ENCODE measurements at regions not wholly inside any gene's neighbourhood (a gene's known extent, or its start where the extent isn't known, plus 50 kb on each side); places are given as distances from the start of the nearest gene placed in this dataset.

- TF ChIP-seq CTCF (IDR thresholded peaks at IDR 0.05), result no peak
Measured at GRCh38 chr12:76208129-76208528, 123.6 kb upstream of the NAP1L1 start.

GRCh38 chr12:76206677-76207072, 122.2 kb upstream of the NAP1L1 start:
- TF ChIP-seq CTCF (IDR thresholded peaks at IDR 0.05), result no peak

GRCh38 chr12:76206039-76206676, 121.7 kb upstream of the NAP1L1 start:
- no peak for TF ChIP-seq CTCF (IDR thresholded peaks at IDR 0.05)

- no peak for TF ChIP-seq CTCF (IDR thresholded peaks at IDR 0.05)
Measured at GRCh38 chr12:76202621-76203020, 118.1 kb upstream of the NAP1L1 start.

GRCh38 chr12:76201758-76202157, 117.3 kb upstream of the NAP1L1 start:
- TF ChIP-seq CTCF (IDR thresholded peaks at IDR 0.05), result no peak

- TF ChIP-seq CTCF (IDR thresholded peaks at IDR 0.05), result no peak
Measured at GRCh38 chr12:76201316-76201715, 116.8 kb upstream of the NAP1L1 start.

- TF ChIP-seq CTCF (IDR thresholded peaks at IDR 0.05), result no peak
Measured at GRCh38 chr12:76199808-76200207, 115.3 kb upstream of the NAP1L1 start.

GRCh38 chr12:76198839-76199238, 114.4 kb upstream of the NAP1L1 start:
- no peak for TF ChIP-seq CTCF (IDR thresholded peaks at IDR 0.05)

All from LNCAP (cell line).